Activated CD4-positive, alpha-beta memory T cell treated with anti-CD3 and anti-CD28 coated beads for 36 hours (primary cell): ENCODE measurements at regions not wholly inside any gene's neighbourhood (a gene's known extent, or its start where the extent isn't known, plus 50 kb on each side); places are given as distances from the start of the nearest gene placed in this dataset.
"Not testable (repeated sequence)": the region's sequence is repeated elsewhere in the genome, so short reads cannot be mapped to it uniquely, and the experiment has no call there.

Experiments
- CTCF ChIA-PET: fragments of 350-600 bp; sonication (Branson Sonifier 250); formaldehyde crosslinking; loops from one replicate; lab custom pipeline; 2021; ENCODE audit warnings: antibody characterized with exemption, inconsistent platforms; lab: Charles Lee
- POLR2A ChIA-PET: fragments of 350-600 bp; sonication (Branson Sonifier 250); formaldehyde crosslinking; loops from one replicate; lab custom pipeline; 2021; ENCODE audit warnings: antibody characterized with exemption; lab: Charles Lee
- DNase-seq: peaks from one replicate; pipeline ENCODE4 v3.0.0-alpha.2; 2020
- H3K27ac Mint-ChIP-seq: one replicate; pipeline ENCODE4 v1.8.0; 2021; ENCODE audit warnings: mixed read lengths
- H3K27me3 Mint-ChIP-seq: one replicate; pipeline ENCODE4 v1.8.0; 2021; ENCODE audit warnings: mixed read lengths
- H3K36me3 Mint-ChIP-seq: one replicate; pipeline ENCODE4 v1.8.0; 2021; ENCODE audit warnings: mixed read lengths
- H3K4me1 Mint-ChIP-seq: one replicate; pipeline ENCODE4 v1.8.0; 2021; ENCODE audit warnings: low read depth, mixed read lengths
- H3K4me3 Mint-ChIP-seq: one replicate; pipeline ENCODE4 v1.8.0; 2021; ENCODE audit warnings: mild to moderate bottlenecking, mixed read lengths
- H3K9me3 Mint-ChIP-seq: one replicate; pipeline ENCODE4 v1.8.0; 2021; ENCODE audit warnings: mixed read lengths
- intact Hi-C: fragments of 100-400 bp; cut with micrococcal nuclease; formaldehyde crosslinking; loops from one replicate; pipeline ENCODE4 v1.15.1; 2023

GRCh38 chr6:19705606-19706005 is 131.6 kb upstream of the ID4 start:
- ChIA-PET CTCF (no interaction called here), POLR2A (no interaction called here)
- H3K27me3 Mint-ChIP-seq: no peaks in the 10 kb centered on the region
- no peaks in the 10 kb centered on the region for H3K4me1 Mint-ChIP-seq
- no peak overlapping the region for H3K4me3 Mint-ChIP-seq
- H3K36me3 Mint-ChIP-seq: no peaks in the 10 kb centered on the region
- intact Hi-C loops: no loop called here
- peaks cover 3% of the 10 kb centered on the region for H3K9me3 Mint-ChIP-seq
- H3K27ac Mint-ChIP-seq: no peak overlapping the region
- no peak for DNase-seq

DNA sequence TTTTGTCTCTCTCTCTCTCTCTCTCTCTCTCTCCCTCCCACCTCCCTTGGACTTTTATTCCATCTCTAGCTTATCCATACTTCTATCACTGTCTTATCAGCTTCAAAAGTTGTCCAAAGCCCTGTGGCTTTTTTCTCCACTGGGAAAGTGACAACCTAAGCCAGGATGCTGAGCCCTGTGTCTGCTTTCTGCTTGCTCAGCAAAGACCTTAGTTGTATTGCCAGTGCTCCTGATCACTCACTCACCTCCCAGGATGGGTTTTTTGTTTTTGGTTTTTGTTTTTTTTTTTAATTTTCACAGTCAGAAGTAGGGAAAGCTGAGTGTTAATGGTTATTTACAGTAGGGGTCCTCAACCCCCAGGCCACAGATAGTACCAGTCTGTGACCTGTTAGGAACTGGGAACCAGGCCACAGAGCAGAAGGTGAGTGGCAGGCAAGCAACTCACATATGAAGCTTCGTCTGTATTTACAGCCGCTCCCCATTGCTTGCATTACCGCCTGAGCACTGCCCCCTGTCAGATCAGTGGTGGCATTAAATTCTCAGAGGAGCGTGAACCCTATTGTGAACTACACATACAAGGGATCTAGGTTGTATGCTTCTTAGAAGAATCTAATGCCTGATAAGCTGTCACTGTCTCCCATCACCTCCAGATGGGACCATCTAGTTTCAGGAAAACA is 125.0 kb upstream of the ID4 start:
- no peak overlapping the region for H3K4me3 Mint-ChIP-seq
- CTCF ChIA-PET: no interaction called here

GRCh38 chr6:19712998-19713397 is 124.2 kb upstream of the ID4 start:
- DNase-seq: no peak
- ChIA-PET POLR2A (no interaction called here), CTCF (no interaction called here)
- no peaks in the 10 kb centered on the region for H3K36me3 Mint-ChIP-seq
- H3K27me3 Mint-ChIP-seq: peaks cover 1% of the 10 kb centered on the region
- no peak overlapping the region for H3K4me3 Mint-ChIP-seq
- no peaks in the 10 kb centered on the region for H3K4me1 Mint-ChIP-seq
- intact Hi-C loops: no loop called here
- no peak overlapping the region for H3K27ac Mint-ChIP-seq
- no peaks in the 10 kb centered on the region for H3K9me3 Mint-ChIP-seq

More for the DNA sequence above, 125.0 kb upstream of the ID4 start:
- H3K27ac Mint-ChIP-seq: no peak overlapping the region
- intact Hi-C loops: no loop called here
- POLR2A ChIA-PET: no interaction called here
- peaks cover 1% of the 10 kb centered on the region for H3K27me3 Mint-ChIP-seq
- no peaks in the 10 kb centered on the region for H3K36me3 Mint-ChIP-seq
- no peak for DNase-seq
- no peaks in the 10 kb centered on the region for H3K9me3 Mint-ChIP-seq
- no peaks in the 10 kb centered on the region for H3K4me1 Mint-ChIP-seq

DNA sequence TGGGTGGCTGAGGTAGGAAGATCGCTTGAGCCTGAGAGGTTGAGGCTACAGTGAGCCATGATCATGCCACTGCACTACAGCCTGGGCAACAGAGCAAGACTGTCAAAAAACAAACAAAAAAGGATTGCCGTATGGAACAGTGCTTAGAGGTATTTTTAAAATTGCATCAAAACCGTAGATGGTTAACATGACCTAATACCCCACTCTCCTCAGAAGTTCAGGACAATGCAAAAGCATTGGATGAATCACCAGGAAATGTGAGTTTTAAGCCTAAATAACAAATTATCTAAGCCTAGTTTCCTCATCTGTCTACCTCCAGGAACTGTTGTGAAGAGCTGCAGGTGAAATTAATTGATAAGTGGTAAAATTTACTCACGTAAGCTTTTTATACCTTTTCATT is 123.8 kb upstream of the ID4 start:
- ChIA-PET POLR2A (no interaction called here), CTCF (no interaction called here)
- DNase-seq: no peak
- H3K27ac Mint-ChIP-seq: no peak overlapping the region
- H3K36me3 Mint-ChIP-seq: no peaks in the 10 kb centered on the region
- H3K4me1 Mint-ChIP-seq: no peaks in the 10 kb centered on the region
- no peak overlapping the region for H3K4me3 Mint-ChIP-seq
- intact Hi-C loops: no loop called here
- H3K27me3 Mint-ChIP-seq: peaks cover 1% of the 10 kb centered on the region
- no peaks in the 10 kb centered on the region for H3K9me3 Mint-ChIP-seq

DNA sequence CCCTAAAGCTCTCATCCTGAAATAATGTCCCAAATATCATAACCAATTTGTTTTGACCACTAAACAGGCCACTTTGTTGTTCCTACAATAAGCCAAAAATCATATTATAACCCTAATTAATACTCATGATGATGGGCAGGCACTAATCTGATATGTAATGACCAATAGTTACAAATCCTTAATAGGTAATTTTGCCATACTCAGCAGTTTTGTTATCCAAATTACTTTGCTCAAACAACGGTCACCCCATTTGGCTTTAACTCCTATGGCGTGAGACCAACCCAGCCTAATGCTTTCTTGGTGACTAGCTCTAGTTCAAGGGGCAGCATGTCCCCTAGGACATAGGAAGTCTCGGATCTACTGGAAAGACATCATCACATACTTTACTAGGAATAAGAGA is 123.2 kb upstream of the ID4 start:
- DNase-seq: no peak
- ChIA-PET POLR2A (no interaction called here), CTCF (no interaction called here)
- no peaks in the 10 kb centered on the region for H3K36me3 Mint-ChIP-seq
- H3K27ac Mint-ChIP-seq: no peak overlapping the region
- no peaks in the 10 kb centered on the region for H3K4me1 Mint-ChIP-seq
- no peaks in the 10 kb centered on the region for H3K9me3 Mint-ChIP-seq
- peaks cover 1% of the 10 kb centered on the region for H3K27me3 Mint-ChIP-seq
- intact Hi-C loops: no loop called here
- no peak overlapping the region for H3K4me3 Mint-ChIP-seq

GRCh38 chr6:19714434-19715166 is 122.6 kb upstream of the ID4 start:
- no peak for DNase-seq
- peaks cover 1% of the 10 kb centered on the region for H3K27me3 Mint-ChIP-seq
- CTCF ChIA-PET: no interaction called here
- no peak overlapping the region for H3K27ac Mint-ChIP-seq
- no peak overlapping the region for H3K4me3 Mint-ChIP-seq
- POLR2A ChIA-PET: no interaction called here
- H3K36me3 Mint-ChIP-seq: no peaks in the 10 kb centered on the region
- H3K4me1 Mint-ChIP-seq: no peaks in the 10 kb centered on the region
- intact Hi-C loops: no loop called here
- H3K9me3 Mint-ChIP-seq: no peaks in the 10 kb centered on the region

DNA sequence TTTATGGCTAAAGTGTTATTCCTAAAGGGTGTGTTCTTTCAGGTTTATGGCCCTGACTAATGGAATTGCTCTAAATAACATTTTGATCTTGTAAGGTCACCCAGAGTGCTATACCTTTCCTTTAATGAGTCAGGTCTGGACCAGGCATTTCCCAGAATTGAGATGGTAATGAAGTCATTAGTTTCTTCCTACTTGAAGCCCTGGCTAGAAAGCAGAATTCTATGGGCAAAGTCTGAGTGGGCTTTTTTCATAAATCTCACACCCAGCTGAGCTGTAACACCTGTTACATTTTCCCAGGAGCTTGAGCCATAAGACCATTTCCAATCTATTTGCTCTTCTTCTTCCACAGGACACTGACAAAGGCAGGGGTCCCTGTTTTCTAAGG is 122.0 kb upstream of the ID4 start:
- ChIA-PET CTCF (no interaction called here), POLR2A (no interaction called here)
- Mint-ChIP-seq H3K27me3 (peaks cover 1% of the 10 kb centered on the region), H3K9me3 (no peaks in the 10 kb centered on the region), H3K4me3 (no peak overlapping the region), H3K36me3 (no peaks in the 10 kb centered on the region), H3K27ac (no peak overlapping the region), H3K4me1 (no peaks in the 10 kb centered on the region)
- DNase-seq: no peak
- intact Hi-C loops: no loop called here

- Mint-ChIP-seq H3K9me3 (no peaks in the 10 kb centered on the region), H3K27me3 (peaks cover 1% of the 10 kb centered on the region), H3K4me1 (no peaks in the 10 kb centered on the region), H3K36me3 (no peaks in the 10 kb centered on the region), H3K4me3 (no peak overlapping the region), H3K27ac (no peak overlapping the region)
- ChIA-PET CTCF (no interaction called here), POLR2A (no interaction called here)
- DNase-seq: no peak
- intact Hi-C loops: no loop called here
Measured at GRCh38 chr6:19719691-19720128, 117.5 kb upstream of the ID4 start.

GRCh38 chr6:19721766-19722377 is 115.3 kb upstream of the ID4 start:
- H3K36me3 Mint-ChIP-seq: no peaks in the 10 kb centered on the region
- H3K27ac Mint-ChIP-seq: no peak overlapping the region
- intact Hi-C loops: no loop called here
- H3K9me3 Mint-ChIP-seq: no peaks in the 10 kb centered on the region
- ChIA-PET POLR2A (no interaction called here), CTCF (no interaction called here)
- no peaks in the 10 kb centered on the region for H3K4me1 Mint-ChIP-seq
- DNase-seq: no peak
- no peak overlapping the region for H3K4me3 Mint-ChIP-seq
- no peaks in the 10 kb centered on the region for H3K27me3 Mint-ChIP-seq

DNA sequence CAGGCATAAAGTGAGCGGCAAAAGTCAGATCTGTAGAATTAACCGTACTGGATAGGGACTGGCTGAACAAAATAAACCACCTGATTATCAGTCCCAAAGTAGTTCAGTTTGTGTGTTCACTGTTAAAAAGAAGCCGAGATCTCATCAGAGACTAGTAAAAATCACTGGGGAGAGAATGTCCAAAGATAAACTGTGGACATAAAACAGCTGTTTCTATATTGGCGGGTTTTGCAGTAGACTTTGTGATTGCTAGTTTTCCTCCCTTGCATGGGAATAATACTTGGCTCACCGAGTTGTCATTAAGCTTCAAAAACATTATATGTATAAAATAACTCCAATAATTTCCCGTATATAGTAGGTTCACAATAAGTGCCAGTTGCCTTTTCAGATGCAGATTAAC is 114.2 kb upstream of the ID4 start:
- POLR2A ChIA-PET: no interaction called here
- no peaks in the 10 kb centered on the region for H3K9me3 Mint-ChIP-seq
- CTCF ChIA-PET: no interaction called here
- intact Hi-C loops: no loop called here
- no peak overlapping the region for H3K4me3 Mint-ChIP-seq
- H3K27ac Mint-ChIP-seq: no peak overlapping the region
- H3K36me3 Mint-ChIP-seq: no peaks in the 10 kb centered on the region
- no peaks in the 10 kb centered on the region for H3K27me3 Mint-ChIP-seq
- H3K4me1 Mint-ChIP-seq: no peaks in the 10 kb centered on the region
- no peak for DNase-seq

GRCh38 chr6:19723545-19723944 is 113.6 kb upstream of the ID4 start:
- H3K9me3 Mint-ChIP-seq: no peaks in the 10 kb centered on the region
- no peak overlapping the region for H3K27ac Mint-ChIP-seq
- POLR2A ChIA-PET: no interaction called here
- DNase-seq: no peak
- H3K27me3 Mint-ChIP-seq: no peaks in the 10 kb centered on the region
- no peaks in the 10 kb centered on the region for H3K36me3 Mint-ChIP-seq
- intact Hi-C loops: no loop called here
- H3K4me1 Mint-ChIP-seq: no peaks in the 10 kb centered on the region
- CTCF ChIA-PET: no interaction called here
- no peak overlapping the region for H3K4me3 Mint-ChIP-seq

DNA sequence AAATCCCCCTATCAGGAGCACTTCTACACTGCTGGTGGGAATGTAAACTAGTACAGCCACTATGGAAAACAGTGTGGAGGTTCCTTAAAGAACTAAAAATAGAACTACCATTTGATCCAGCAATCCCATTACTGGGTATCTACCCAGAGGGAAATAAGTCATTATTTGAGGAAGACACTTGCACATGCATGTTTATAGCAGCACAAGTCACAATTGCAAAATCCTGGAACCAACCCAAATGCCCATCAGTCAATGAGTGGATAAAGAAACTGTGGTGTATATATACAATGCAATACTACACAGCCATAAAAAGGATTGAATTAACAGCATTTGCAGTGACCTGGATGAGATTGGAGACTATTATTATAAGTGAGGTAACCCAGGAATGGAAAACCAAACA is 111.7 kb upstream of the ID4 start:
- H3K4me1 Mint-ChIP-seq, H3K4me3 Mint-ChIP-seq, CTCF ChIA-PET, POLR2A ChIA-PET, H3K36me3 Mint-ChIP-seq, H3K9me3 Mint-ChIP-seq, H3K27ac Mint-ChIP-seq, DNase-seq, H3K27me3 Mint-ChIP-seq, intact Hi-C loops: not testable (repeated sequence)

GRCh38 chr6:19731282-19731681 is 105.9 kb upstream of the ID4 start:
- Mint-ChIP-seq H3K27me3 (no peaks in the 10 kb centered on the region), H3K4me3 (no peak overlapping the region), H3K4me1 (no peaks in the 10 kb centered on the region), H3K36me3 (no peaks in the 10 kb centered on the region), H3K27ac (no peak overlapping the region), H3K9me3 (no peaks in the 10 kb centered on the region)
- no peak for DNase-seq
- ChIA-PET POLR2A (no interaction called here), CTCF (no interaction called here)
- intact Hi-C loops: no loop called here
